PFSK-1 (cell line): ENCODE measurements at regions not wholly inside any gene's neighbourhood (a gene's known extent, or its start where the extent isn't known, plus 50 kb on each side); places are given as distances from the start of the nearest gene placed in this dataset.

Experiments used
- FOXP2 ChIP-seq: optimal IDR thresholded peaks from 2 replicates; pipeline ENCODE3; 2011; ENCODE audit warnings: borderline replicate concordance, control low read depth, inconsistent platforms; ENCODE audit not compliant: insufficient read depth; ENCODE audit errors: extremely low read length, extremely low read depth
- POLR2AphosphoS5 ChIP-seq: IDR thresholded peaks from 2 replicates; pipeline ENCODE4 v1.6.1; 2012; ENCODE audit warnings: low read depth, mild to moderate bottlenecking, control low read depth, low read length, moderate library complexity
- REST ChIP-seq, 2 experiments: IDR thresholded peaks; 2 replicates each; pipeline versions ENCODE4 v1.6.1 to v1.8.0; 2011 to 2012; ENCODE audit warnings: low read depth in 2 of 2, low read length in 2 of 2, control low read depth in 1 of 2, inconsistent platforms in 1 of 2, mild to moderate bottlenecking in 1 of 2, moderate library complexity in 1 of 2; ENCODE audit not compliant: insufficient read depth in 1 of 2
- SIN3A ChIP-seq: IDR thresholded peaks from 2 replicates; pipeline ENCODE4 v1.6.1; 2012; ENCODE audit warnings: mild to moderate bottlenecking, low read length, moderate library complexity, borderline replicate concordance; ENCODE audit not compliant: insufficient read depth
- TAF1 ChIP-seq: IDR thresholded peaks from 2 replicates; pipeline ENCODE4 v1.6.1; 2012; ENCODE audit warnings: low read length, control low read depth, borderline replicate concordance; ENCODE audit not compliant: insufficient read depth

- TF ChIP-seq TAF1 (no peak), SIN3A (no peak), POLR2AphosphoS5 (no peak), REST (IDR thresholded peaks at IDR 0.05; ENCODE audit: insufficient read depth in 1 of 2, low read depth in 2 of 2, low read length in 2 of 2) (no peak), FOXP2 (no peak)
Measured at GRCh38 chr1:188166654-188167053, 1337.9 kb downstream of the PLA2G4A start.
